ENCODE measurements at regions not wholly inside any gene's neighbourhood (a gene's known extent, or its start where the extent isn't known, plus 50 kb on each side); places are given as distances from the start of the nearest gene placed in this dataset.

DNA sequence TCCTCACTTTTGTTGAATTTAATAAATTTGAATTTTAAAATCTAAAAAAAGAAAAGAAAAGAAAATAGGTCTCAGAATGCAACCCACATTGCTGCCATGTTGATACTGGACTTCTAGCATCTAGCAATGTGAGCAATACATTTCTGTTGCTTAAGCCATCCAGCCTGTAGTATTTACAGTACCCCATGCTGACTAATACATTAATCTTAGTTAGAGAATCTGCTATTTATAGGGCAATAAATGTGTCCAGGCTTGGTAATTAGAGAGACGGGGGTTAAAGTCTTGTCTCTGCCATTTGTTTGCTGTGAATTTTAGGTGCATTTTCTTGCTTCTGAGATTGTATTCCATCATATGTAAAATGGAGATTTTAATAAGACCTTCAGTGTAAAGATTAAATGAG lies 471.3 kb downstream of the DHX35 start:
- DNase-seq, result no peak

DNA sequence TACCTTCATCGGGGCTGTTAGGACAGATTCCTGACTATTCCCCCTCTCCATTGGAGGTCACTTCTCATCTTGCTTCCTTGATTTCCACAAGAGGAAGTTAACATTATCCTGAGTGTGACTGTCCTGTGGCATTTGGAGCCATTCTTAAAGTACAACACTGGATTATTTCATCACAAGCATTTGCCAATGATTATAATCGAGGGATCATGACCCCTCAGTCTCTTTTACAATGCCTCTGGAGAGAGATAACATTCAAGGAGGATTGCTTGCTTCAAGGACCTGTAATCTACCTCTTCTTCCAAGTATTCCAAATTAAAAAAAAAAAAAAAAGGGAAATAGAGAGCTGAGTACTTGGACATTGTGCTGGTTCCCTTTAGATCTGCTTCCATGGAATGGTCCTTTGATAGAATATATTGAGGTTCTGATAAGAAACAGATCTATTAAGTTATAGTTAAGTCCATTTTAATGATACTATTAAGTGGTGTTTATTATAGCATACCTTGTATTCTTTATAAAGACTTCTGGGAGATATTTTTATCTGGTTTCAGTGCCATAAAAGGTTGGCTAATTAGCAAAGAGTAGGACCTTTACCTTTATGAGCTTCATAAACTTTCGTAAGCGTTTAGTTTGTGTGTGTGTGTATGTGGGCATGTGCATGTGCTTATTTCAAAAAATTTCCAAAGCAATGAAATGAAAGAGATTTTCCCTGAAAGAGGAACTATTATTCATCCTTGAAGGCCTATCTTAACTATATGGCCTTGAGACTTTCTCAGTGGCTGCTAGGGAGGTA lies 469.1 kb downstream of the DHX35 start:
- DNase-seq, result no peak

DNA sequence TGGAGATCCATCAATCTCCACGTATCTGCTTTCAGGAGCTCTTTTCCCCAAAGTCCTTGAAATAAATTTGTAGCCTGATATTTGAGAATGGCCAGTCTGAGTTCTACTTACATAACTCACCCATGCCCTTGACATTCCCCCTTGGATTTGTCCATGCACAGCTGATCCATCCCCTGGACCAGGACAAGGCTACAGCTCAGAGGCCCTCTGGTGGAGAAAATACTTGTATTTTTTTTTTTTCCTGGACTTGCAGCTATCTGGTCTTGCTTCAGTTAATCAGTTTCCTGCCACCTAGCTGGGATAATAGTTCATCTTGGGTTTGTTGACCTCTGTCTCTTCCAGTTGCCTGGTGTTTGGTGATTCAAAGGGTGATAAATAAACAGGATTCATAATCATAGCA lies 467.6 kb downstream of the DHX35 start:
- no peak for DNase-seq

DNA sequence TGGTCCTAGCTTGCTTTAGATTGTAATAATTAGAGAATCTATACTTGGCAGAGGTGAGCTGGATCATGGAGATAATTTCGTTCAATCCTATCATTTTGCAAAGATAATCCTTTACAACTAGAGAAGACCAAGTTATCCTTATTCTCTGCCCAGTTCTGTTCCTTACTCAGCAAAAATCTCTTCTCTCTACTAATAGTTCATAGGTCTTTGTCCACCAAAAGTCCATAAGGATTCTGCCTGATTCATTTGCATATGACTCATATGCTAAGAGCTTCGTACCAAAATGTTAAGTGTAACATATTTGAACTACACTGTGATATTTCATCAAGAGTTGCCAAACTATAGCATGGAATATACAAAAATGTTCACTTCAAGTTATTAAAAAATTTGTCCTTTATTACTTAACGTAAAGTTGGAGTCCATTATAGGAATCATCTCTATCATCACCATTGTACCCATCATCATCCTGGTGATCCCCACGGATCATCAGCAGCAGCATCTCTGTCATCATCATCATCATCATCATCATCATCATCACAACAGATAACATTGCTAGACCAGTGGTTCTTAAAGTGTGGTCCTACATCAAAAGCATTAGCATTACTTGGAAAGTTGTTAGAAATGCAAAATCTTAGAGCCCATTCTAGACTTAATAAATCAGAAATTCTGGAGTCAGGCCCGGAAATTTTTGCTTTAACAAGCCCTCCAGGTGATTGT lies 463.0 kb downstream of the DHX35 start:
- DNase-seq, result no peak

DNA sequence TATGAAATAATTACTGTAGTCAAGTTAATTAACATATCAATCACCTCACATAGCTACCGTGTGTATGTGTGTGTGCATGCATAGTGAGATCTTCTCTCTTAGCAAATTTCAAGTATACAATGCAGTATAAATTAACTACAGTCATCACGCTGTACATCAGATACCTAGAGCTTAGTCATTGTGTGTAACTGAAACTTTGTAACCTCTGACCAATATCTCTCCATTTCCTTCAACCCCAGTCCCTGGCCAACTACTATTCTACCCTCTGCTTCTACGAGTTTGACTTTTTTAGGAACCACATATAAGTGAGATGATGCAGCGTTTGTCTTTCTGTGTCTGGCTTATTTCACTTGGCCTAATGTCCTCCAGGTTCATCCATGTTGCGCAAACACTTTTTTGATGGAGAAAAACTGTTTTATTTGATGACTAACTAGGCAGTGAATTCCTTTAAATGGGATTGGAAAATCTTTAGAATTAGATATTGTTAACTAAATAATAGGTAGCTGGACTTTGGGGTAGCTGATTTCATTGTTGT lies 459.5 kb downstream of the DHX35 start:
- no peak for DNase-seq

DNA sequence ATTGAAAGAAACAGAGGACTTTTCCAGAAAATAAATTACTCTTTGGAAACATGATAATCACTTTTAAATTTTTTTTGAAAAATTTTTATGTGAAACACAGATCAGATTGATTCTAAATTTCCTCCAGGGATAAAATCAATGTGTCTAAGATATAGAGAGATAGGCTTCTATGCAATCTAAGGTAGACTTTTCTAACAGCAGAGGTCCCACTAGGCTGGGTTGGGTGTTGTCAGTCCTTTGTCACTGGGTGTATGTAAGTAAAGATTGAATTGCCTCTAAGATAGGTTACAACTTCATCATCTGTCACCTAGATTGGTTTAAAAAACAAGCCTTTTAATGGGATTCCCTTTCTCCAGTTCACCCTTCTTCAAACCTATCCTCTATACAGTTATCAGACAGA lies 449.9 kb downstream of the DHX35 start:
- no peak for DNase-seq

DNA sequence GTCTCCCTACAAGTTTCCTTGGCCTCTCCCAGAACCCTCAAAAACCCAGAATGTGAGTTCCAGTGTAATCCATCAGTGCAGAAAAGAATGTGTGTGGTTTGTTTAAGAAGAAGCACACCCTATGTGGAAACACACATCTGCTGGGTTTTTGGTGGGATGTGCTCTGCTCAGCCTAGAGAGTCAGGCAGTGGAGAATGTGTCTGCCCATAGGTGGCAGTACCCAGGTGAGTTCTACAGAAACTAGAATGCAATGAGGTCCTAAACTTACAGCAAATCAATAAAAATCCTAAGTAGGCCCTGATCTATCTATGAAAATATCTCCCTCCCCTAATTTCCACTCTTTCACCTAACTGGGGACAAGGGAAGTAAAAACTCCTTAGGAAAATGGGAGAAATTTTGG lies 437.3 kb downstream of the DHX35 start:
- no peak for DNase-seq

DNA sequence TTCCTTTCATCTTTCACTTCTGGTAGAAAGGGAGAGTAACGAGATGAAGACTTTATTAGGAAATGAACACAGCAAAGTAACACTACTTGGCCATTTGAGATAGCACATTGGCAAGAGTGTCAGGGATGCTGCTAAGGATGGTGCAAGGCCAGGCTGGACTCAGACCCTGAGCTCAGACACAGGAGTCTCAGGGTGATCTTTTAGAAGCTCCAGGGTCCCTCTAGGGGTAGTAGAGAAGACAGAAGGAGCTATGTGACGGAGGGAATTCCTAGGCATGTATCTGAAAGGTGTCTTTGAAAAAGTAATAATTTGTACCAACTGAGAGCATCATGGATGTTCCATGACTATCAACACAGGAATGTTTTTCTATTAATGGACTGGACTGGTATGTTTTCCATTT lies 436.5 kb downstream of the DHX35 start:
- DNase-seq, result no peak

DNA sequence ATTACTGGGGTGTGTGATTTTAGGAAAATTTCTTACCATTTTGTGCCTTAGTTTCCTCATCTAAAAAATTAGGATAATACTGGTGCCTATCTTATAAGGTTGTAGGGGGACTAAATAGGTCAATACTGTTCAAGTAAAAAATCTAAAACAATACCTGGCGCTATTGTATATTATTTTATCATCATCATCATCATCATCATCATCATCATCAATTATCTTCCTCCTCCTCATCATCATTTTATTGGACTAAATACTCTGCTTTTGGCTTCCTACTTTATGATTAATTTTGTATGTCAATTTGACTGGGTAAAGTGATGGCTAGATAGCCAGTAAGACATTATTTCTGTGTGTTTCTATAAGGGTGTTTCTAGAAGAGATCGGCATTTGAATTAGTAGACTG lies 435.5 kb downstream of the DHX35 start:
- no peak for DNase-seq

DNA sequence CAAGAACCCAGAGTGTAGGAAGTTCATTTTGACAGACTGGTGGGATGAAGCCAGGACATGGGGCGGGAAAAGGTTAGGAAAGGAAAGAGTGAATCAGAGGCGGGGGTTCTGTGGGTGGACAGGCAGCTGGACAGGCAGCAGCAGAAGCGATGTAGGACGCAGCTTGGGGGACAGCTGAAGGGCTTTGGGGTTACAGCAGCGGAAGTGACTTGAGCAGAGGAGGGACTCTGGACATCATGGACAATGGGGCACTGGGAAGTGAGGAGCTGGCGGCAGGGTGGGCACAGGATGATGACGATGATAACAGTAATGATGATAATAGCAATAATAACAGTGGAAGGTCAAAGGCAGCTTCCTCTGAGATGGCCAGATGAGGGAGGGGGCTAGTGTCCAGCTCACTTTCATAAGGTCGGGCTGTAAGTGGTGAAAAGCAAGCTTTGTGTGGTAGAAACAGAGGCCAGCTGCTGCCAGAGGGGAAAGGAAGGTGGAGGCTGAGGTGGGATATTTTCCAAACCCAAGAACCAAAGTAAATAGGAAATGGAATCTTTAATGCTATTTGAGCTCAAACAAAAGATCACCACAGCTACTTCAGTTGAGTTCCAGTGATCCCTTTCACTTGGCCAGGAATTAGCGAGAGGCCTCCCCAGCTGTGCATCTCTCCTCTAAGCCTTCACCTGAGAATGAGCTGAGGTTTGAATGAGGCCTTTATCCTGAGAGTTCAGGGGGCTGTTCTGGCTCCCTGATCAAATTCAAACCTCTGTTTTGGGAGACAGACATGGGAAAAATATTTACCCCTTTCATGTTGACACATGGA lies 433.5 kb downstream of the DHX35 start:
- DNase-seq, result no peak

DNA sequence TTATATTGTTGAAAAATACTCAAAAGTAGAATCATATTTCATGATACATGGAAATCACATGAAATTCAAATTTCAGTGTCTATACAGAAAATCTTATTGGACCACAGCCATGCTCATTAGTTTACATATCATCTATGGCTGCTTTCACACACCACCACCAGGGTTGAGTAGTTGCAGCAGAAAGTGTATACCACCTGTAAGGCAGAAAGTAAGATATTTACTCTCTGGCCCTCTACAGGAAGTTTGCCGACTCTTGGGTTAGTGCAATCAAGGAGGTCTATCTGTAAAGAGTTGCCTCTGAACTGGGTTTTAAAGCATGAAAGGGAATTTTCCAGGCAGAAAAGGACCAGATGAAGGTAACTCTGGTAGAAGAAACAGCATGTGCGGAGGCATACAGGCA lies 432.3 kb downstream of the DHX35 start:
- DNase-seq, result no peak

DNA sequence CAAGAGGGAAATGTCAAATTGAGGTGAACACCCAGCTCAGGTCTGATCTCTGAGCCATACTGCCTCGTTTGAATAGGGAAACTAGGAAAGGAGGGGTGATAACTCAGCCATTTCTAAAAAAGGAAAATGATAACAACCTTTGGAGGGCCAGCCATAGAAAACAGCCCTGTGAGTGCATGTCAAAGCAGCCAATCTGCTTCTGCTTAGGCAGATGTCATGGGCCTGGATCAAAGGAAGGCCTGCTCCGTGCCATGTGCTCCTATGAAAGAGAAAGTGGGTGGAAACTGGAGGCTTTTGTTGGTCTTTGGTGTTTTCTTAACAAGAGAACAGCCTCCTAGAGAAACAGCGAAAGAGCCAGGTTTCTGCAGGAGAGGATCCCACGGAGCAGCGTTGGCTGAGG lies 428.0 kb downstream of the DHX35 start:
- DNase-seq, result no peak

DNA sequence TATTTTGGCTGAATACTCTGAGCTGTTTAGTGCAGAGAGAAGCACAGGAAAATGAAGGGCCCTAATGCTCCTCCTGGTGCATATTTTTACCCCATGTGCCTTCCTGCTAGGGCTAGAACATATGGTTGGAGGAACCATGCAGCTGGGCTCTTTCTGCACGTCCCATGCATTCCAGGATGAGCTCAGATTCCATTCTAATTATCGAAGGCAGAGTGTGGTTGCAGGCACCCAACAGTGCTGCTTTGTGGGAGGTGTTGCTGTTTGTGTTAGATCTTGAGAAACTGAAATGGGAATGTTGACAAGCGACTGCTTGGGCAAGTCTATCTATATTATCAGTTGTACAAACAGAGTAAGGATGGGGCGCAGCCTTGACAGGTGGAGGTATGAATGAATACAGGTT lies 419.5 kb downstream of the DHX35 start:
- no peak for DNase-seq

DNA sequence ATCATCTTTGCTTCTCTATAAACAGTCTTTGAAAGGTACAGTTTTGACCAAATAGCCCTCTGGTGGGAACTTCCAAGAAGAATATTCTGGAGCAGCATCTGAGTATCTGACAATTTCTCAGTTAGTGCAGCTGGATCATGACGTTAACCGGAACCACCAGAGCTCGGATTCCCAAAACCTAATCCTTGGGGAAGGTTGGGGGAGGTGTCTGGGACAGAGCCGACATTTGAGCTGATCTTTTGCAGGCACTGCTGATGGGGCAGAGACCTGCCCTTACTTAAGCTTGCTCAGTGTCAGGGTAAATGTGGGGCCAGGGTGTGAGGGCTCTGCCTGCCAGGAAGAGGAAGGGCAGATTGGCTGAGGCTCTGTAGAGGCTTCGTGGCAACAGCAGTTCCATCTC lies 416.6 kb downstream of the DHX35 start:
- DNase-seq, result no peak

DNA sequence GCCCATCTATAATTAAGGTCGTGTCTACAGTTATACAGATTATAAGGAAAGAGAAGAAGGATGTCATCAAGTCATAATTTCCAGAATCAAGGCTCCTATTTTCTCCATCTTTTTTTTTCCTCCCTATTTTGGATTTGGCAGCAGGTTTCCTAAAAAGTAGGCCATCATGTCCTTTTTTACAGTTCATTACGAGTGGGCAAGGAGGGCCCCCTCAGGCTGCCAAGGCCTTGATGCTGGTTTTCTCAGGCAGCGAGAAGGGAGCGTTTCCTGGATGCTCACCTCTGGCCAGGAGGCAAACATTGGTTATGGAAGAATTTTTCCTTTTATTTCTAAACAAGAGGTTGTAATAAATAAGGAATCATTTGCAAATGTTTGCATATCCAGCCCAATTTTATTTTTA lies 414.6 kb downstream of the DHX35 start:
- DNase-seq, result no peak

DNA sequence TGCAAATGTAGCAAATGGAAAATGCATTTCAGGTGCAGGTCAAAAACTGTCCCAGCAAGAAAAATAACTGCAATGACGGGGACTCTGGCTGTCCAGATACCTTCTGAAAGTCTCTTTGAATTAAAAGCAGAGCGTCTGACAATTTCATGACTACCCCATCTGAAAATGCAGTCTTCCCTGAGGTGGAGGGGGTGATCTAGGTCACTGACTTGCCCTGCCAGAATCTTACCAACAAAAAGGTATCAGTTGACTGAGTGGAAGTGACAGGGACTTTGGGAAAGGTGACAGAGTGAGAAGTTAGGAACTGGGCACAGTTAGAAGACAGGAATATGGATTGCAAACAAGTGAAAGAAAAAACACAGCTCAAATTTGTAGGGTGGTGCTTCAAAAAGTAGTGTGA lies 402.2 kb downstream of the DHX35 start:
- no peak for DNase-seq

DNA sequence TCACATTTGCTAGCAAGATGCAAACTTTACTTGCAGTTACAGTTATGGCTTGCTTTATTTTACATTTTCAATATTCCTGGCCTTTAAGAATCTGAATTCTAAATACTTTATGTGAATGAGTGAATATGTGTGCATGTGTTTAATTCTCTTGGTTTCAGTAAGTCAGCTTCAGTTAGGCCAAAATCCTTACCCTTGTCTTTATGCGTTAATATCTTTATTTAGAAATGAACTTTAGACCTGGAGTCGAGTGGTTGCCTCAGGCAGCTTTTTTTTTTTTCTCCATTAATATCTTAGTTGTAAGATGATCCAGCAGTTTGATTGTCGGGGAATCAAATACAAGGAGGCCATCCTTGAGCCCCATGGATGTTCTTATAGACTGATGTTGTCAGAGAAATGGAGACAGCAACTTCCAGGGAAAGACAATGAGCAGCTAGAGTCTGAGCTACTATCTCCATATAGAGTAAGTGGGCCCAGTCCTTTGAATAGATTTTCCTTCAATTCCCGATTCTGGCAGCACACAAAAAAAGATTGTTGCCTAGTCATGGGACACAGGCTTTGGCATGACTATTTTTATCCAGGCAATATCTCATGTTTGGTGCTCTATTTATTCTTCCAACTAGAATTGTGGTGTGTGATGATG lies 398.0 kb downstream of the DHX35 start:
- DNase-seq, result no peak

DNA sequence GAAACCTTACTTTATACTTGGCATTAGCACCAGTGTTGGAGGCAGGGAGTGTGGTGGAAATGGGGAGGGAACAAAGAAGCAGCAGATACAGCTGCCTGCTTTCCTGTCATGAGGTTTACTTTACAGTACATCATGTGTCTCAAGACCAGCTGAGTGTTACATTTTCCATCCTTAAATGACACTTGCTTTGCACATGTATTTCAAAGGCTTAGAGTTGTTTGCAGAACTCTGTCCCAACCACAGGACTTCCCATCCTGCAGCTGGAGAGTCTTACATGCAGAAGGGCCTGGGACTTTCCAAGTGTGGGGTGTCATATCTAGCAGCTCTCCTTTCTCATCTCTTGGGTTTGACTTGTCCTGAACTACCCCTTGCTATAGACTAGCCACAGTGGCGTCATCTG lies 395.9 kb downstream of the DHX35 start:
- no peak for DNase-seq

DNA sequence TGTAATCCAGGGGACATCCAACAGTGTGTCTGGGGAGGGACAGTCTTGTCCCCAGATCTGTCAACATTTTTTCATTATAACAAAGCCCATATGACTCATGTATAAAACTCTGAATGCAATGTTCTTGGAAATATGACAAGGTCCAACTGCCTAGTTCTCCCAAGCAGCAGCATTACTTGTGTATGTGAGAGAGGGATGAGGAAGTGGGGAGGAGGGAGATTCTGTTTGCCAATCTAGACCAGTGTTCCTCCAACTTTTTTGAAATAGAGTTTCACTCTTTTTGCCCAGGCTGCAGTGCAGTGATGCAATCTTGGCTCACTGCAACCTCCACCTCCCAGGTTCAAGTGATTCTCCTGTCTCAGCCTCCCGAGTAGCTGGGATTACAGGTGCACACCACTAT lies 394.8 kb downstream of the DHX35 start:
- DNase-seq, result no peak

DNA sequence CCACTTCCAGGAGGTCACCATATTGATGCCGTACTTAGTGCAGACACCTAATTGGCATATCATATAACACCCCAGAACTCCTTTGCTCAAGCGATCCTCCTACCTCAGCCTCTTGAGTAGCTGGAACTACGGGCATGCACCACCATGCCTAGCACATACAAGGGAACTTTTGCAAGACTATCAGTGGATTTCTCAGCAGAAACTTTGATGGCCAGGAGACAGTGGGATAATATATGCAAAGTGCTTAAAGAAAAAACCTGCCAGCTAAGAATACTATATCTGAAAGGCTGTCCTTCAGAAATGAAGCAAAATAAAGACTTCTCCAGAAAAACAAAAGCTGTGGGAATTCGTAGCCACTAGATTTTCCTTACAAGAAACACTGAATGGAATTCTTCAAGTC lies 387.1 kb downstream of the DHX35 start:
- DNase-seq, result no peak

DNA sequence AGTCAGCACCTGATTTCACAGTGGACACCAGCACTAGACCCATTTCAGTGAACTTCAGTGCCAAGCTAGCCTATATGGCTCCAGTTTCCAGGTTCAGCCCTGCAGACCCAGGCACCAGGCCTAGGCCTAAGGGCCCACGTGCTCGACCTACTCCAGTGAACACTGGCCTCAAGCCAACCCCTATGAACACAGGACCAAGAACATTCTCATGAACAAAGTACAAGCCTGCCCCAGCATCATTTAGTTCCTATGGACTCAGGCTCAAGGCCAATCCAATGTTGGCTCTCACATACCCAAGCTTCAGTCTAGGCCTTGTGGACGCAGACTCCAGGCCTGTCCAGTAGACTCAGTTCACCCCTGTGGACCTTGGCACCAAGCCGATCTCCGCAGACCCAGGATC lies 385.5 kb downstream of the DHX35 start:
- no peak for DNase-seq

DNA sequence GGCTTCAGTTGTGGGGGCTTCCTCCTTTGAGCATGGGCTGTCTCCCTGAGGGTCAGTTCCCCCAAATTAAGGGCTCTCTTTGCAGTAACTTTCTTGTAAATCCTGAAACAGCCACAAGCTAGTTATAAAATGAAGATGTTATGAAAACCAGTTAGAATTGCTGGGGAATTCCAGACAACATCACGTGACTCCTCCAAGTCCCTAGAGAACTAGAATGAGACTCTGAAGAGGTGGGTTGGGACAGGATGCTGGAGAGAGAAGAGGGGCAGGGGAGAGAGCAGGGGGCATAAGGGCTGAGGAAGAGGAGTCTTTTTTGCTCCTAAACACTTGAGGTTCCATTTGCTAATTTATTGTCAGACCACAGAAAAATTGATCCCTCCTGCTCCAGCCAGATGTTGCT lies 380.3 kb downstream of the DHX35 start:
- no peak for DNase-seq
